ENCODE measurements at regions not wholly inside any gene's neighbourhood (a gene's known extent, or its start where the extent isn't known, plus 50 kb on each side); places are given as distances from the start of the nearest gene placed in this dataset.

DNA sequence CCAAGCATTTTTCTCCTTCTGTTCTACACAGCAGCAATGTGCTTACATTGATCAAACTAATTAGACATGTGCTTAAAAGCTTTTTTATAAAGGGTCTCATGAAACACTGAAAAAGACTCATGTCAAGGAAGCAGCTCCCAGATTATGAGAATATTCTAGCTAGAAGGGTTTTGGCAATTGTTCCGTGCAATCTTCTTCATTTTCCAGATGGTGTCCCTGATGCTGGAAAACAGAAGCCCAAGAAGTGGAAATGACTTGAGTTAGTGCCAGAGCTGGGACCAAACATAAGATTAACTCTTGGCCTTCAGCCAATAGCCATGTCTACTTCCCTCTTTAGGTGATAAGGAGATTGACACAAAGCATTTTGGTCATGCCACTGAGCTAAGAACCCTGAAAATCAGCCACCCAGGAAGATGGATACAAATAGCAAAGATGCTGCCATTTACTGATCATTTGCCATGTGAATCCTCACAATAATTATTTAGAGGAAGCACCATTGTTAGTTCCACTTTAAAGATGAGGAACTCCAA lies 110.8 kb downstream of the MATN1 start:
- Histone ChIP-seq H3K36me3 (no peaks in the 10 kb centered on the region), H3K9me3 (no peaks in the 10 kb centered on the region), H3K27ac (no peak overlapping the region), H3K4me3 (no peak overlapping the region), H3K4me1 (no peaks in the 10 kb centered on the region), H3K27me3 (peaks cover 26% of the 10 kb centered on the region)
- TF ChIP-seq, protein P1, sequence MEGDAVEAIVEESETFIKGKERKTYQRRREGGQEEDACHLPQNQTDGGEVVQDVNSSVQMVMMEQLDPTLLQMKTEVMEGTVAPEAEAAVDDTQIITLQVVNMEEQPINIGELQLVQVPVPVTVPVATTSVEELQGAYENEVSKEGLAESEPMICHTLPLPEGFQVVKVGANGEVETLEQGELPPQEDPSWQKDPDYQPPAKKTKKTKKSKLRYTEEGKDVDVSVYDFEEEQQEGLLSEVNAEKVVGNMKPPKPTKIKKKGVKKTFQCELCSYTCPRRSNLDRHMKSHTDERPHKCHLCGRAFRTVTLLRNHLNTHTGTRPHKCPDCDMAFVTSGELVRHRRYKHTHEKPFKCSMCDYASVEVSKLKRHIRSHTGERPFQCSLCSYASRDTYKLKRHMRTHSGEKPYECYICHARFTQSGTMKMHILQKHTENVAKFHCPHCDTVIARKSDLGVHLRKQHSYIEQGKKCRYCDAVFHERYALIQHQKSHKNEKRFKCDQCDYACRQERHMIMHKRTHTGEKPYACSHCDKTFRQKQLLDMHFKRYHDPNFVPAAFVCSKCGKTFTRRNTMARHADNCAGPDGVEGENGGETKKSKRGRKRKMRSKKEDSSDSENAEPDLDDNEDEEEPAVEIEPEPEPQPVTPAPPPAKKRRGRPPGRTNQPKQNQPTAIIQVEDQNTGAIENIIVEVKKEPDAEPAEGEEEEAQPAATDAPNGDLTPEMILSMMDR (IDR thresholded peaks at IDR 0.05), result no peak
- no peak for TF ChIP-seq POLR2A (IDR thresholded peaks at IDR 0.05)
- no peak for TF ChIP-seq POLR2AphosphoS5 (IDR thresholded peaks at IDR 0.05)
- TF ChIP-seq EP300 (IDR thresholded peaks at IDR 0.05), result no peak
- WGBS, 2 donors (ENCODE audit: low coverage in 1 of 2), result 44 to 88% methylated on average over 1 of the region's 1 CpG
- no peak for ATAC-seq

DNA sequence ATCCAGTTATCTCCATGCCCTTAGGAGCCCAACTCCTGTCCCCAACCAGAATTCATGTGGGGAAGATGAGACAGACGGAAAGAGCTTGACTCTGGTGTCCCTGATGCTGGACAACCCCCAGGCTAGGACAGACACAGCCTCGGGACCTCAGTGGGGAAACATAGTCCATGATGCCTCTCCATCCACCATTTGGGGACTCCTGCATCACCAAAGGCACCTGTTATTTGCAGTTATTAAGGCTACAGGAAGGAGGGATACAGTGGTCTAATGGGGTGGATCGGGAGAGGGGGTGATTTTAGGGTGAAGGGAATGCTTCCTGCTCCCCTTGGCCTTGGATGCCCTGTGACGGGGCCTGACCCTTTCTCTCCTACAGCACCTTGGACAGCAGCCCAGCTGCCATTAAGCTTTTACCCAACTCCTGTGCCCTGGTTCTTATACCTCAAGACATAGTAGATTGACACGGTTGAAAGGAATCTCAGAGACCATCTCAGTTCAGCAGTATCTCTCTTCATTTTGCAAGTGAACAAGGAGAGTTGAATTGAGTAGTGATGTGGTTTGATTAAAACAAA lies 111.6 kb downstream of the MATN1 start:
- H3K4me1 ChIP-seq, result no peaks in the 10 kb centered on the region
- TF ChIP-seq EP300 (IDR thresholded peaks at IDR 0.05) (no peak), POLR2A (IDR thresholded peaks at IDR 0.05) (no peak), POLR2AphosphoS5 (IDR thresholded peaks at IDR 0.05) (no peak)
- TF ChIP-seq, protein P1 (IDR thresholded peaks at IDR 0.05), result no peak
- no peak overlapping the region for H3K27ac ChIP-seq

DNA sequence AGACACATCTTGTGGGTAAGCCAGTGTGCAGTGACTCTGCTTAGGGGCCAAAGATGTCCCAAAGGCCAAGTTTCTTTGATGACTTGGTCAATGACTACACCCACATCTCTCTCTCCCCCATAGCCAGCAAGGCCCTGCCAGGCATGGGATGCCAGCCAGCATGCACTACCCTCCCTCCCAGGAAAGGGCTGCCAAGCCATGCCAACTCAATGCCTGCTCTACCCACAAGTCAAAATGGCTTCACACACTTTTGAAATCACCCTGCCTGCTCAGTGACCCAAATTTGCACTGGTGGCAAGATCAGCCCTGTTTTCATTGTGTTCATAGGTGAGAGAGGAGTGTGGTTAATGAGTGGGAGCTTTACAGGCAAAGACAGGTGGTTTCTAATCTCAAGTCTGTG lies 112.5 kb downstream of the MATN1 start:
- Histone ChIP-seq H3K27ac (no peak overlapping the region), H3K9me3 (no peaks in the 10 kb centered on the region), H3K27me3 (peaks cover 27% of the 10 kb centered on the region), H3K4me1 (no peaks in the 10 kb centered on the region), H3K36me3 (no peaks in the 10 kb centered on the region), H3K4me3 (no peak overlapping the region)
- no peak for ATAC-seq
- TF ChIP-seq POLR2A (IDR thresholded peaks at IDR 0.05) (no peak), EP300 (IDR thresholded peaks at IDR 0.05) (no peak)

More for the DNA sequence above, 111.6 kb downstream of the MATN1 start:
- ATAC-seq, result no peak
- H3K9me3 ChIP-seq, result no peaks in the 10 kb centered on the region
- no peak overlapping the region for H3K4me3 ChIP-seq
- no peaks in the 10 kb centered on the region for H3K36me3 ChIP-seq
- 70% methylated on average over 5 of the region's 5 CpGs; no CpG with 5 or more reads in 1 of the 2 donors for WGBS, 2 donors (ENCODE audit: low coverage in 1 of 2)
- peaks cover 24% of the 10 kb centered on the region for H3K27me3 ChIP-seq

DNA sequence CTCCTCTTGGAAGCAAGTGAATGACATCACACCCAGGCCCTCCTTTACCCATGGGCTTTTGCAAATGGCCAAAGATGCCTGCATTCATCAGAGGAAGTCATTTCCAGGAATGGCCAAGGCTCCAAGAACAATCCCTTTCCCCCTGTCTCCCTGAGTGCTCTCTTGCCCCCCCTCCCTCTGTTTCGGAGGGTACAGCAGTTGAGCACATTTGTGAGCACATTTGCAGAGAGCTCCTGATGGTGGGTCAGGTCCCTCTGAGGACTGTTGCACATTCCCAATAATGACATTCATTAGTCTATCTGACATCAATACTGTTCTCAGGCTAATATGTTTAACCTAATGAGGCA lies 113.4 kb downstream of the MATN1 start:
- no peaks in the 10 kb centered on the region for H3K36me3 ChIP-seq
- no peak overlapping the region for H3K27ac ChIP-seq
- peaks cover 28% of the 10 kb centered on the region for H3K27me3 ChIP-seq
- no peak for ATAC-seq
- WGBS, 2 donors (ENCODE audit: low coverage in 1 of 2), result 50 to 70% methylated on average over 1 of the region's 1 CpG
- H3K4me3 ChIP-seq, result no peak overlapping the region
- no peaks in the 10 kb centered on the region for H3K9me3 ChIP-seq
- H3K4me1 ChIP-seq, result no peaks in the 10 kb centered on the region
- TF ChIP-seq, protein P1 (IDR thresholded peaks at IDR 0.05), result no peak
- no peak for TF ChIP-seq POLR2A (IDR thresholded peaks at IDR 0.05)
- TF ChIP-seq EP300 (IDR thresholded peaks at IDR 0.05), result no peak

DNA sequence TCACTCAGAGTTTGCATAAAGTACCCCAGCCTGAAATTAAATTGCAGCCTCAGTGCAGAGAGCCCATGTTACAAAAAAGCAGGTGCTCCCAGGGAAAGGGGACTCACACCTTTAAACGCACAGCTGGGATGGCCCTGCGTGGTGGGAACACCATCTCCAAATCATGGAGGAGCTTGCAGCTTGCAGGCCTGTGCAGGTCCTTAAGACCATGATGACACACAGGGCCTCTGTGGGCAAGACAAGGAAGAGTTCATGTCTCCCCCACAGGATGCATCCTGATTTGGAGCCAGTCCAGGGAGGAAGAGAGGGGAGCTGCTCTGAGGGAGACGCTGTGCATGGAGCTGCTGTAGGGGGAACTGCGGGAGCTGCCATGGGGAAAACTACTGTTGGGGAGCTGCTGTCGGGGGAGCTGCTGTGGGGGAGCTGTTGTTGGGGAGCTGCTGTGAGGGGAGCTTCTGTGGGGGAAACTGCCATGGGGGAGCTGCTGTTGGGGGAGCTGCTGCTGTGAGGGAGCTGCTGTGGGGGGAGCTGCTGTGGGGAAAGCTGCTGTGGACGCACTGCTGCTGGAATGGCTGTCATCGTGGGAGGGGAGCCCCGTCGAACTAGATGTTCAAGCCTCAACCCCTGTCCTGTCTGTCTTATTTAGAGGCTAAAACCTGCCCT lies 113.9 kb downstream of the MATN1 start:
- Histone ChIP-seq H3K27ac (no peak overlapping the region), H3K4me3 (no peak overlapping the region), H3K9me3 (no peaks in the 10 kb centered on the region), H3K27me3 (peaks cover 29% of the 10 kb centered on the region), H3K36me3 (no peaks in the 10 kb centered on the region), H3K4me1 (no peaks in the 10 kb centered on the region)
- ATAC-seq, result no peak
- no peak for TF ChIP-seq POLR2A (IDR thresholded peaks at IDR 0.05)
- no peak for TF ChIP-seq EP300 (IDR thresholded peaks at IDR 0.05)
- no peak for TF ChIP-seq POLR2AphosphoS5 (IDR thresholded peaks at IDR 0.05)
- TF ChIP-seq, protein P1 (IDR thresholded peaks at IDR 0.05), result no peak
- 59 to 61% methylated on average over 7 to 8 of the region's 9 CpGs for WGBS, 2 donors (ENCODE audit: low coverage in 1 of 2)
